GM23338 (cell line): ENCODE measurements at regions not wholly inside any gene's neighbourhood (a gene's known extent, or its start where the extent isn't known, plus 50 kb on each side); places are given as distances from the start of the nearest gene placed in this dataset.

Experiments used
- ATAC-seq: fragments of 200-7000 bp; cut with Tn5 transposase; 3 replicates; pipeline ENCODE4 v1.9.1; 2020
- DNase-seq: peaks from one replicate; pipeline ENCODE4 v3.0.0-alpha.2; 2015; ENCODE audit warnings: low spot score
- H2AFZ ChIP-seq: fragments of 200-600 bp; sonication (generic); 2 replicates; pipeline ENCODE4 v1.8.0; 2016; ENCODE audit warnings: antibody characterized with exemption, mild to moderate bottlenecking, moderate library complexity
- H3F3A ChIP-seq: fragments of 200-600 bp; sonication (generic); replicated peaks from 2 replicates; pipeline ENCODE4 v1.8.0; 2017; ENCODE audit warnings: antibody characterized with exemption, mixed run types, low read depth
- H3K27ac ChIP-seq: fragments of 200-600 bp; sonication (generic); 2 replicates; pipeline ENCODE4 v1.6.1; 2016; ENCODE audit warnings: low read depth
- H3K27me3 ChIP-seq: fragments of 200-600 bp; sonication (generic); 2 replicates; pipeline ENCODE4 v1.8.0; 2016; ENCODE audit warnings: mild to moderate bottlenecking, mixed run types, moderate library complexity; ENCODE audit not compliant: insufficient read depth
- H3K36me3 ChIP-seq: fragments of 200-600 bp; sonication (generic); 2 replicates; pipeline ENCODE4 v1.8.0; 2016; ENCODE audit warnings: mild to moderate bottlenecking; ENCODE audit not compliant: insufficient read depth
- H3K4me1 ChIP-seq: fragments of 200-600 bp; sonication (generic); 2 replicates; pipeline ENCODE4 v1.8.0; 2016; ENCODE audit warnings: mild to moderate bottlenecking, moderate library complexity; ENCODE audit not compliant: insufficient read depth
- H3K4me2 ChIP-seq: fragments of 200-600 bp; sonication (generic); 2 replicates; pipeline ENCODE4 v1.7.1; 2017; ENCODE audit warnings: mixed run types
- H3K4me3 ChIP-seq: fragments of 200-600 bp; sonication (generic); 2 replicates; pipeline ENCODE4 v1.6.1; 2016; ENCODE audit warnings: mixed run types
- H3K79me2 ChIP-seq: fragments of 200-600 bp; sonication (generic); replicated peaks from 2 replicates; pipeline ENCODE4 v1.8.0; 2017; ENCODE audit warnings: mild to moderate bottlenecking; ENCODE audit not compliant: insufficient read depth
- H3K9me2 ChIP-seq: fragments of 200-600 bp; sonication (generic); 2 replicates; pipeline ENCODE4 v1.8.0; 2017; ENCODE audit not compliant: insufficient read depth
- H4K20me1 ChIP-seq: fragments of 200-600 bp; sonication (generic); replicated peaks from 2 replicates; pipeline ENCODE4 v1.8.0; 2017; ENCODE audit warnings: mild to moderate bottlenecking; ENCODE audit not compliant: insufficient read depth
- H3K27ac Mint-ChIP-seq: 2 replicates; pipeline ENCODE4 v1.8.0; 2020; ENCODE audit warnings: inconsistent platforms, mild to moderate bottlenecking, moderate library complexity, mixed read lengths
- H3K27me3 Mint-ChIP-seq: 3 replicates; pipeline ENCODE4 v1.8.0; 2022; ENCODE audit warnings: low read depth, mild to moderate bottlenecking, moderate library complexity, mixed read lengths, inconsistent platforms; ENCODE audit not compliant: insufficient read depth, poor library complexity
- H3K36me3 Mint-ChIP-seq: 3 replicates; pipeline ENCODE4 v1.8.0; 2021; ENCODE audit warnings: low read depth, mild to moderate bottlenecking, inconsistent platforms, moderate library complexity, mixed read lengths
- H3K4me1 Mint-ChIP-seq: 3 replicates; pipeline ENCODE4 v1.8.0; 2020; ENCODE audit warnings: mild to moderate bottlenecking, inconsistent platforms, mixed read lengths
- H3K4me3 Mint-ChIP-seq: 3 replicates; pipeline ENCODE4 v1.8.0; 2021; ENCODE audit warnings: moderate library complexity, mild to moderate bottlenecking, inconsistent platforms, mixed read lengths
- H3K9me3 Mint-ChIP-seq: 3 replicates; pipeline ENCODE4 v1.8.0; 2020; ENCODE audit warnings: moderate library complexity, mild to moderate bottlenecking, inconsistent platforms, mixed read lengths
- CREB1 ChIP-seq: fragments of 250-450 bp; sonication (Bioruptor Pico); IDR thresholded peaks from 2 replicates; pipeline ENCODE4 v1.5.0; 2020; ENCODE audit warnings: low read depth, mild to moderate bottlenecking, moderate library complexity
- ETS1 ChIP-seq: IDR thresholded peaks from 2 replicates; pipeline ENCODE4 v1.6.1; 2016; ENCODE audit warnings: antibody characterized with exemption
- EZH2 ChIP-seq: fragments of 200-600 bp; sonication (generic); IDR thresholded peaks from one replicate; pipeline ENCODE4 v1.8.0; 2017; ENCODE audit warnings: antibody characterized with exemption, mild to moderate bottlenecking, low read depth; ENCODE audit not compliant: unreplicated experiment
- EZH2phosphoT487 ChIP-seq: fragments of 200-600 bp; sonication (generic); IDR thresholded peaks from one replicate; pipeline ENCODE4 v1.8.1; 2018; ENCODE audit warnings: antibody characterized with exemption; ENCODE audit not compliant: unreplicated experiment
- JUNB ChIP-seq: IDR thresholded peaks from one replicate; pipeline ENCODE4 v1.6.1; 2016; ENCODE audit warnings: antibody characterized with exemption; ENCODE audit not compliant: unreplicated experiment
- NANOG ChIP-seq: IDR thresholded peaks from 2 replicates; pipeline ENCODE4 v1.6.1; 2016; ENCODE audit warnings: antibody characterized with exemption, borderline replicate concordance
- POLR2AphosphoS5 ChIP-seq: IDR thresholded peaks from 2 replicates; pipeline ENCODE4 v1.6.1; 2016; ENCODE audit warnings: antibody characterized with exemption, low read depth
- REST ChIP-seq: IDR thresholded peaks from one replicate; pipeline ENCODE4 v1.6.1; 2018; ENCODE audit warnings: antibody characterized with exemption; ENCODE audit not compliant: unreplicated experiment
- STAT1 ChIP-seq: IDR thresholded peaks from one replicate; pipeline ENCODE4 v1.6.1; 2016; ENCODE audit warnings: antibody characterized with exemption; ENCODE audit not compliant: unreplicated experiment
- ZNF114 ChIP-seq: fragments of 250-450 bp; sonication (Bioruptor Pico); IDR thresholded peaks from 2 replicates; pipeline ENCODE4 v1.5.0; 2020; ENCODE audit warnings: mild to moderate bottlenecking, moderate library complexity
- TF ChIP-seq, protein P1 (sequence below): fragments of 250-450 bp; sonication (Bioruptor Pico); IDR thresholded peaks from 2 replicates; pipeline ENCODE4 v1.5.0; 2020; ENCODE audit warnings: mild to moderate bottlenecking, moderate library complexity

DNA sequence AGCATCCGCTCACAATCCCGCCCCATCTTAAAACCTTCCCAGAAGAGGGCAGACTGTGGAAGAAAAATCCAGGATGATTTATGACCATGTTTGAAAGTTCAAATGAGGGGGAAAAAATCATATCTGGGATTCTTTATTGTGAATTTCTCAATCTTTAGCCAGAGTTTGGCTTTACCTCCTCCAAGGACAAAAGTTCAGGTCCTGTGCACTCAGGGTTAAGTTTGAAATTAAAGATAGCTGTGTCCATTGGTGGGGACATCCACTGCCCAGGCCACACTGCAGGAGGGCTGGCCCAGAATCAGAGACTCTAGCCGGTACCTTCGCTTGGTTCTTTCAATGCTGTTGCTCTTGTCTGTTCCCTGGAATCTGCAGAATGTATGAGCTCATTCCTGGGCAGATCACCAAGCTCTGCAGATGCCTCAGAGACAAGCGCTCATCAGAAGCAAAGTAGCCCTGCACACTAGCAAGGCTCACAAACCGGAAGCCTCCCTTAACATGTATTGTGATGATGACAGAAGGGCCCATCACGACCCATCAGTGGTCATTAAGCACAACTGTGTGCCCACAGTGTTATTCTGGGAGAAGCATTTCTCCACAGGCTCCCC is 375.3 kb upstream of the KLHL29 start (continued):
- TF ChIP-seq ETS1 = no peak
- no peak for TF ChIP-seq JUNB
- no peak for TF ChIP-seq REST
- no peak for TF ChIP-seq EZH2phosphoT487
- no peak for TF ChIP-seq STAT1
- no peak for TF ChIP-seq ZNF114
- no peak for TF ChIP-seq CREB1 (CRISPR knock-in tag)
- no peak for TF ChIP-seq NANOG
- TF ChIP-seq EZH2 = no peak

DNA sequence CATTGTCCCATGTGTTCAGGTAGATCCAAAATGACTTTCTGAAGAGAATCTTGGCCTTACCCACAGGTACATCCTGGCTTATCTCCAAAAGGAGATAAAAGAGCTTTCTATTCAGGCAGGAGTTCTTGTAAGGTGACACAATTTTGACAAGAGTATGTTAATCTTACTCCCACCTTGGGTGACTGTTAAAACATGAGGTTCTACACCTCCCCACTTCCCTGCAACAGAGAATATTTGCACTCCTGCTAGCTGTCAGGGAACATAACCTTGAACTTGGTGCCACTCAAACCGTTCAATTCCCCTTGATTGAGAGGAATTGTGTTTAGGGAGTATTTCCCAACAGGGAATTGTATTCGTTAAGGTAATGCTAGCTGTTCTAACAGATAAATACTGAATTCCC is 372.5 kb upstream of the KLHL29 start:
- no peaks in the 10 kb centered on the region for H3K36me3 Mint-ChIP-seq
- TF ChIP-seq JUNB (no peak), EZH2 (no peak), EZH2phosphoT487 (no peak), POLR2AphosphoS5 (no peak), STAT1 (no peak), ZNF114 (no peak), ETS1 (no peak)
- TF ChIP-seq, protein P1, sequence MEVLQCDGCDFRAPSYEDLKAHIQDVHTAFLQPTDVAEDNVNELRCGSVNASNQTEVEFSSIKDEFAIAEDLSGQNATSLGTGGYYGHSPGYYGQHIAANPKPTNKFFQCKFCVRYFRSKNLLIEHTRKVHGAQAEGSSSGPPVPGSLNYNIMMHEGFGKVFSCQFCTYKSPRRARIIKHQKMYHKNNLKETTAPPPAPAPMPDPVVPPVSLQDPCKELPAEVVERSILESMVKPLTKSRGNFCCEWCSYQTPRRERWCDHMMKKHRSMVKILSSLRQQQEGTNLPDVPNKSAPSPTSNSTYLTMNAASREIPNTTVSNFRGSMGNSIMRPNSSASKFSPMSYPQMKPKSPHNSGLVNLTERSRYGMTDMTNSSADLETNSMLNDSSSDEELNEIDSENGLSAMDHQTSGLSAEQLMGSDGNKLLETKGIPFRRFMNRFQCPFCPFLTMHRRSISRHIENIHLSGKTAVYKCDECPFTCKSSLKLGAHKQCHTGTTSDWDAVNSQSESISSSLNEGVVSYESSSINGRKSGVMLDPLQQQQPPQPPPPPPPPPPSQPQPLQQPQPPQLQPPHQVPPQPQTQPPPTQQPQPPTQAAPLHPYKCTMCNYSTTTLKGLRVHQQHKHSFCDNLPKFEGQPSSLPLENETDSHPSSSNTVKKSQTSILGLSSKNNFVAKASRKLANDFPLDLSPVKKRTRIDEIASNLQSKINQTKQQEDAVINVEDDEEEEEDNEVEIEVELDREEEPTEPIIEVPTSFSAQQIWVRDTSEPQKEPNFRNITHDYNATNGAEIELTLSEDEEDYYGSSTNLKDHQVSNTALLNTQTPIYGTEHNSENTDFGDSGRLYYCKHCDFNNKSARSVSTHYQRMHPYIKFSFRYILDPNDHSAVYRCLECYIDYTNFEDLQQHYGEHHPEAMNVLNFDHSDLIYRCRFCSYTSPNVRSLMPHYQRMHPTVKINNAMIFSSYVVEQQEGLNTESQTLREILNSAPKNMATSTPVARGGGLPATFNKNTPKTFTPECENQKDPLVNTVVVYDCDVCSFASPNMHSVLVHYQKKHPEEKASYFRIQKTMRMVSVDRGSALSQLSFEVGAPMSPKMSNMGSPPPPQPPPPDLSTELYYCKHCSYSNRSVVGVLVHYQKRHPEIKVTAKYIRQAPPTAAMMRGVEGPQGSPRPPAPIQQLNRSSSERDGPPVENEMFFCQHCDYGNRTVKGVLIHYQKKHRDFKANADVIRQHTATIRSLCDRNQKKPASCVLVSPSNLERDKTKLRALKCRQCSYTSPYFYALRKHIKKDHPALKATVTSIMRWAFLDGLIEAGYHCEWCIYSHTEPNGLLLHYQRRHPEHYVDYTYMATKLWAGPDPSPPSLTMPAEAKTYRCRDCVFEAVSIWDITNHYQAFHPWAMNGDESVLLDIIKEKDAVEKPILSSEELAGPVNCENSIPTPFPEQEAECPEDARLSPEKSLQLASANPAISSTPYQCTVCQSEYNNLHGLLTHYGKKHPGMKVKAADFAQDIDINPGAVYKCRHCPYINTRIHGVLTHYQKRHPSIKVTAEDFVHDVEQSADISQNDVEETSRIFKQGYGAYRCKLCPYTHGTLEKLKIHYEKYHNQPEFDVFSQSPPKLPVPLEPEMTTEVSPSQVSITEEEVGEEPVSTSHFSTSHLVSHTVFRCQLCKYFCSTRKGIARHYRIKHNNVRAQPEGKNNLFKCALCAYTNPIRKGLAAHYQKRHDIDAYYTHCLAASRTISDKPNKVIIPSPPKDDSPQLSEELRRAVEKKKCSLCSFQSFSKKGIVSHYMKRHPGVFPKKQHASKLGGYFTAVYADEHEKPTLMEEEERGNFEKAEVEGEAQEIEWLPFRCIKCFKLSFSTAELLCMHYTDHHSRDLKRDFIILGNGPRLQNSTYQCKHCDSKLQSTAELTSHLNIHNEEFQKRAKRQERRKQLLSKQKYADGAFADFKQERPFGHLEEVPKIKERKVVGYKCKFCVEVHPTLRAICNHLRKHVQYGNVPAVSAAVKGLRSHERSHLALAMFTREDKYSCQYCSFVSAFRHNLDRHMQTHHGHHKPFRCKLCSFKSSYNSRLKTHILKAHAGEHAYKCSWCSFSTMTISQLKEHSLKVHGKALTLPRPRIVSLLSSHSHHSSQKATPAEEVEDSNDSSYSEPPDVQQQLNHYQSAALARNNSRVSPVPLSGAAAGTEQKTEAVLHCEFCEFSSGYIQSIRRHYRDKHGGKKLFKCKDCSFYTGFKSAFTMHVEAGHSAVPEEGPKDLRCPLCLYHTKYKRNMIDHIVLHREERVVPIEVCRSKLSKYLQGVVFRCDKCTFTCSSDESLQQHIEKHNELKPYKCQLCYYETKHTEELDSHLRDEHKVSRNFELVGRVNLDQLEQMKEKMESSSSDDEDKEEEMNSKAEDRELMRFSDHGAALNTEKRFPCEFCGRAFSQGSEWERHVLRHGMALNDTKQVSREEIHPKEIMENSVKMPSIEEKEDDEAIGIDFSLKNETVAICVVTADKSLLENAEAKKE (CRISPR knock-in tag) = no peak

More for the DNA sequence above, 372.5 kb upstream of the KLHL29 start:
- Histone ChIP-seq H3K9me2 (no peaks in the 10 kb centered on the region; the same call in none of the 2 replicates), H4K20me1 (no peaks in the 10 kb centered on the region), H3K27me3 (no peaks in the 10 kb centered on the region), H3K4me2 (no peak overlapping the region), H3K4me3 (no peak overlapping the region), H3K4me1 (no peaks in the 10 kb centered on the region), H3K36me3 (no peaks in the 10 kb centered on the region), H3K27ac (no peak overlapping the region), H3F3A (no peaks in the 10 kb centered on the region), H3K79me2 (no peaks in the 10 kb centered on the region), H2AFZ (no peak overlapping the region)
- no peaks in the 10 kb centered on the region for H3K4me1 Mint-ChIP-seq
- ATAC-seq = no peak
- H3K27ac Mint-ChIP-seq = no peak overlapping the region
- peaks cover 2% of the 10 kb centered on the region for H3K27me3 Mint-ChIP-seq
- H3K9me3 Mint-ChIP-seq = no peaks in the 10 kb centered on the region
- DNase-seq = no peak
- H3K4me3 Mint-ChIP-seq = no peak overlapping the region
